Stomach (tissue), 8 donors: ENCODE measurements at regions not wholly inside any gene's neighbourhood (a gene's known extent, or its start where the extent isn't known, plus 50 kb on each side); places are given as distances from the start of the nearest gene placed in this dataset.
"Not testable (repeated sequence)": the region's sequence is repeated elsewhere in the genome, so short reads cannot be mapped to it uniquely, and the experiment has no call there.

ENCODE experiments used
- DNase-seq, 2 donors: peaks; one replicate each; pipeline versions ENCODE4 v3.0.0 to v3.0.0-alpha.2; 2013 to 2019
- H3K27ac ChIP-seq, 5 donors: fragments of 200-600 bp in 4 of 5; sonication (generic) in 4 of 5; one replicate each; pipeline ENCODE4 v1.5.1; 2013 to 2019; ENCODE audit warnings: mild to moderate bottlenecking in 1 of 5, moderate library complexity in 1 of 5
- H3K27me3 ChIP-seq, 3 donors: fragments of 200-600 bp; sonication (generic); one replicate each; pipeline ENCODE4 v1.5.1; 2017 to 2019; ENCODE audit warnings: mixed run types in 1 of 3
- H3K36me3 ChIP-seq, 4 donors: fragments of 200-600 bp; sonication (generic); 1 replicate in 3 of 4; 2 replicates in 1 of 4; pipeline ENCODE4 v1.5.1; 2016 to 2019
- H3K4me1 ChIP-seq, 4 donors: fragments of 200-600 bp; sonication (generic); one replicate each; pipeline ENCODE4 v1.5.1; 2016 to 2019
- H3K4me3 ChIP-seq, 4 donors: fragments of 200-600 bp; sonication (generic) in 3 of 4; one replicate each; pipeline ENCODE4 v1.5.1; 2016 to 2019; ENCODE audit warnings: mild to moderate bottlenecking in 1 of 4
- H3K9me3 ChIP-seq, 4 donors: fragments of 200-600 bp; sonication (generic); one replicate each; pipeline ENCODE4 v1.5.1; 2016 to 2019
- EP300 ChIP-seq: sonication (generic); formaldehyde crosslinking; IDR thresholded peaks from one replicate; pipeline ENCODE4 v1.6.1; 2017; ENCODE audit warnings: antibody characterized with exemption
- POLR2A ChIP-seq, 4 donors: fragments of 450-650 bp; IDR thresholded peaks; one replicate each; pipeline ENCODE4 v1.6.1; 2016; ENCODE audit warnings: antibody characterized with exemption in 4 of 4, control low read depth in 2 of 4, mild to moderate bottlenecking in 1 of 4, moderate library complexity in 1 of 4
- POLR2AphosphoS5 ChIP-seq, 3 donors: sonication (generic); formaldehyde crosslinking; IDR thresholded peaks; one replicate each; pipeline ENCODE4 v1.6.1; 2016; ENCODE audit warnings: antibody characterized with exemption in 3 of 3
- WGBS, 5 donors: extraction: QIAGEN DNeasy Blood & Tissue Kit in 3 of 5; methylation state at CpG; one replicate each; pipeline versions ENCODE4 v1.1.5 to v1.1.7; 2013 to 2018; 5-methylcytosine and 5-hydroxymethylcytosine counted together
- intact Hi-C: fragments of 100-400 bp; cut with DNase I; formaldehyde crosslinking; loops from one replicate; pipeline ENCODE4 v1.15.1; 2023; ENCODE audit warnings: low total_unique reads
- TF ChIP-seq, protein P1 (sequence below), 7 experiments: fragments of 450-650 bp in 4 of 7; fragments of 200-600 bp in 3 of 7; sonication (generic) in 3 of 7; IDR thresholded peaks; one replicate each; pipeline ENCODE4 v1.5.1; 2016 to 2019; ENCODE audit warnings: antibody characterized with exemption in 7 of 7, control low read depth in 2 of 7, mild to moderate bottlenecking in 1 of 7
- donor health status: healthy with polysubstance abuse.
- donor health status: Bipolar disorder and iron deficiency.
- donor health status: healthy.

GRCh38 chr3:113377158-113377557 is 64.1 kb downstream of the CFAP44 start:
- H3K27ac ChIP-seq, result no peak overlapping the region
- H3K4me1 ChIP-seq, result peaks cover 0 to 6% (median 0%) of the 10 kb centered on the region in 4 donors
- TF ChIP-seq POLR2A (IDR thresholded peaks at IDR 0.05) (no peak), POLR2AphosphoS5 (IDR thresholded peaks at IDR 0.05) (no peak), EP300 (no peak)
- TF ChIP-seq, protein P1, sequence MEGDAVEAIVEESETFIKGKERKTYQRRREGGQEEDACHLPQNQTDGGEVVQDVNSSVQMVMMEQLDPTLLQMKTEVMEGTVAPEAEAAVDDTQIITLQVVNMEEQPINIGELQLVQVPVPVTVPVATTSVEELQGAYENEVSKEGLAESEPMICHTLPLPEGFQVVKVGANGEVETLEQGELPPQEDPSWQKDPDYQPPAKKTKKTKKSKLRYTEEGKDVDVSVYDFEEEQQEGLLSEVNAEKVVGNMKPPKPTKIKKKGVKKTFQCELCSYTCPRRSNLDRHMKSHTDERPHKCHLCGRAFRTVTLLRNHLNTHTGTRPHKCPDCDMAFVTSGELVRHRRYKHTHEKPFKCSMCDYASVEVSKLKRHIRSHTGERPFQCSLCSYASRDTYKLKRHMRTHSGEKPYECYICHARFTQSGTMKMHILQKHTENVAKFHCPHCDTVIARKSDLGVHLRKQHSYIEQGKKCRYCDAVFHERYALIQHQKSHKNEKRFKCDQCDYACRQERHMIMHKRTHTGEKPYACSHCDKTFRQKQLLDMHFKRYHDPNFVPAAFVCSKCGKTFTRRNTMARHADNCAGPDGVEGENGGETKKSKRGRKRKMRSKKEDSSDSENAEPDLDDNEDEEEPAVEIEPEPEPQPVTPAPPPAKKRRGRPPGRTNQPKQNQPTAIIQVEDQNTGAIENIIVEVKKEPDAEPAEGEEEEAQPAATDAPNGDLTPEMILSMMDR (IDR thresholded peaks at IDR 0.05), result no peak
- H3K4me3 ChIP-seq, result no peak overlapping the region
- no peaks in the 10 kb centered on the region for H3K27me3 ChIP-seq
- peak in 1 of 2 donors; percentile 64 for DNase-seq
- intact Hi-C loops, result no loop called here
- no peaks in the 10 kb centered on the region for H3K9me3 ChIP-seq
- peaks cover 0 to 29% (median 11%) of the 10 kb centered on the region in 4 donors for H3K36me3 ChIP-seq

GRCh38 chr3:113374078-113374477 is 67.2 kb downstream of the CFAP44 start:
- intact Hi-C loops, result no loop called here
- Histone ChIP-seq H3K4me3 (no peak overlapping the region), H3K9me3 (peaks cover 0 to 5% (median 0%) of the 10 kb centered on the region in 4 donors), H3K27ac (no peak overlapping the region), H3K4me1 (peaks cover 0 to 6% (median 0%) of the 10 kb centered on the region in 4 donors), H3K27me3 (no peaks in the 10 kb centered on the region), H3K36me3 (peaks cover 0 to 10% (median 2%) of the 10 kb centered on the region in 4 donors)
- WGBS, 5 donors, result 83 to 95% (median 90%) methylated on average over 1 of the region's 1 CpG
- no peak for DNase-seq
- TF ChIP-seq EP300 (no peak), POLR2A (IDR thresholded peaks at IDR 0.05) (no peak), POLR2AphosphoS5 (IDR thresholded peaks at IDR 0.05) (no peak)
- TF ChIP-seq, protein P1 (IDR thresholded peaks at IDR 0.05), result no peak

DNA sequence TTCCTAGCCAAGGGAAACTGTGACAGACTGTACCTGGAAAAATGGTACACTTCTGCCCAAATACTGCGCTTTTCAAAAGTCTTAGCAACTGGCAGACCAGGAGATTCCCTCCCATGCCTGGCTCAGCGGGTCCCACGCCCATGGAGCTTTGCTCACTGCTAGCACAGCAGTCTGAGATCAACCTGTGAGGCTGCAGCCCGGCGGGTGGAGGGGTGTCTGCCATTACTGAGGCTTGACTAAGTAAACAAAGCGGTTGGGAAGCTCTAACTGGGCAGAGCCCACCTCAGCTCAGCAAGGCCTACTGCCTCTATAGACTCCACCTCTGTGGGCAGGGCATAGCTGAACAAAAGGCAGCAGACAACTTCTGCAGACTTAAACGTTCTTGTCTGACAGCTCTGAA is 74.5 kb downstream of the CFAP44 start:
- DNase-seq, H3K4me3 ChIP-seq, intact Hi-C loops, H3K27ac ChIP-seq, H3K4me1 ChIP-seq, H3K27me3 ChIP-seq, H3K9me3 ChIP-seq: not testable (repeated sequence)
- 68 to 87% (median 79%) methylated on average over 3 to 7 of the region's 7 CpGs for WGBS, 5 donors
- peaks cover 0 to 23% (median 10%) of the 10 kb centered on the region in 4 donors for H3K36me3 ChIP-seq

GRCh38 chr3:113355340-113355739 is 86.0 kb downstream of the CFAP44 start:
- DNase-seq, H3K4me1 ChIP-seq, intact Hi-C loops, H3K27ac ChIP-seq, H3K27me3 ChIP-seq, H3K36me3 ChIP-seq, H3K4me3 ChIP-seq, H3K9me3 ChIP-seq: not testable (repeated sequence)
- 93 to 98% (median 98%) methylated on average over 5 of the region's 5 CpGs for WGBS, 5 donors

DNA sequence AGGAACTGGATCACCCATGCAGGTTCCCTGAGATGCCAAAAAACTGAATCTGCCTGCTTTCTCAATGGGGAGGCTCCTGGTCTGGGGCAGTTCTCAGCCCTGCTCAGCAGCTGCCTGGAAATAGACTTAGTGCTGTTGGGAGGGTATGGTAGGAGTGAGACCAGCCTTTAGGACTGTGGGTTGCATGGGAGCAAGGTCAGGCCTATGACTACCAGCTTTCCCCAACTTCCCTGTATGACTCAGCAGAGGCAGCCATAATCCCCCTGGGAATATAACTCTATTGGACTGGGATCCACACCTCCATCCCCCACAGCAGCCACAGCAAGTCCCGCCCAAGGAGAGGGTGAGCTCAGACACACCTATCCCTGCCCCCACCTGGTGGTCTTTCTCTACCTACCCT is 87.0 kb downstream of the CFAP44 start:
- Histone ChIP-seq H3K27ac (no peak overlapping the region), H3K27me3 (no peaks in the 10 kb centered on the region), H3K4me3 (no peak overlapping the region), H3K9me3 (no peaks in the 10 kb centered on the region), H3K4me1 (no peaks in the 10 kb centered on the region), H3K36me3 (peaks cover 0 to 6% (median 0%) of the 10 kb centered on the region in 4 donors)
- DNase-seq, result no peak
- intact Hi-C loops, result no loop called here
- TF ChIP-seq EP300, result no peak
- TF ChIP-seq POLR2A (IDR thresholded peaks at IDR 0.05), result no peak
- TF ChIP-seq, protein P1 (IDR thresholded peaks at IDR 0.05), result no peak
- TF ChIP-seq POLR2AphosphoS5 (IDR thresholded peaks at IDR 0.05), result no peak
- WGBS, 5 donors, result 89 to 100% (median 97%) methylated on average over 1 of the region's 1 CpG
